ENCODE measurements at regions not wholly inside any gene's neighbourhood (a gene's known extent, or its start where the extent isn't known, plus 50 kb on each side); places are given as distances from the start of the nearest gene placed in this dataset.

DNA sequence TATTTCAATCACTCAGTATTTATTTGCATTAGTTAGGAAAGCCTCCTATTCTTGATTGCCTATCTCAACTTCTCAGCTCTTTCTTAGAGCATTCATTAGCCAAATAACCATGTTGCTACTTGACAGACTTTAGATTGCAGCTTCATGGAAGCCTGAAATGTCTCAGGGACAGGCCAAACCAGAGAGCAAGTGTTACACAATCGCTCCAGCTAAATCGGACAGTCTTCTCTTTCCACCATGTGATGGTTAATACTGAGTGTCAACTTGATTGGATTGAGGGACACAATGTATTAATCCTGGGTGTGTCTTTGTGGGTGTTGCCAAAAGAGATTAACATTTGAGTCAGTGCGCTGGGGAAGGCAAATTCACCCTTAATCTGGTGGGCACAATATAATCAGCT lies 106.5 kb upstream of the DRD2 start:
- no peak for DNase-seq (ENCODE audit: low read depth, low spot score)

- DNase-seq (ENCODE audit: low read depth, low spot score): no peak
Measured at GRCh38 chr11:113579292-113579940, 104.2 kb upstream of the DRD2 start.

DNA sequence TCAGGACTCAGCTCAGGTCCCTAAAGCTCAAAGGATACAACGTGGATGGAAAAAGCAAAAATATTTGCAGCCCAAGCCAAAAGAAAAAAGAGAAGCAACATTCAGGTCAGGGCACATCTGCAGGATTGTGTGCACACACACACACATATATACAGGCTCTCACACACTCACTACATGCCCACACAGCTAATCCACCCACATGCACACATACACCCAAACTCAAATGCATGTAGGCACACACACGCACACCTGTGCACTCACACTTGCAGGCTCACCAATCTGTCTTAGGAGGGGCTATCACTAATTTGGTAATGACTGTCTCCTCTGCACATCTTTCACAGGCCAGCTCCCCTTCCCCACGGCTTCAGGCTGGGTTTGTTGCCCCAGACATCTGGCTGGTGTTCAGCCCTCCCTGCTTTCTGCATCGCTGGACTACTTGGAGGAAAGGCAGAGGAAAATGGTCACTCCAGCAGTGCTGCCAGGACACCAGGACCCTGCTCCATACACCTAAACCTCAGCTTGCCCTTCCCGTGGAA lies 103.6 kb upstream of the DRD2 start:
- no peak for DNase-seq (ENCODE audit: low read depth, low spot score)

DNA sequence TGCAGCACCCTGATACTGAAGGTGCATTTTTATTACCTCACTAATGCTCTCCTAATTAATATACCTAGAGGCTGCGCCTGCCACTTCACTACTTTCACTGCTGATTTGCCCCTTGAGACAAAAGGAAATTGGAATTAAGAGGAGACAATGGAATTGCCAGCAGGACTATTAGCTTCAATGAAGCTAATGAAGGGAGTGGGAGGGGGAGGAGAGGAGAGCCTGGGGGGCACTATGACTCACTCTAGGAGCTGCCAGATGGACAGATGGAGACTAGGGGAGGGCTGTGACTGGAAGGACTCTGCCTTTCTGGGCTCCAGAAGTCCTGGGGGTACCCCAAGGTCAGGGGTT lies 102.8 kb upstream of the DRD2 start:
- no peak for DNase-seq (ENCODE audit: low read depth, low spot score)

- DNase-seq (ENCODE audit: low read depth, low spot score): no peak
Measured at GRCh38 chr11:113577356-113578032, 102.3 kb upstream of the DRD2 start.

GRCh38 chr11:113574586-113574985 lies 99.4 kb upstream of the DRD2 start:
- no peak for DNase-seq (ENCODE audit: low read depth, low spot score)

DNA sequence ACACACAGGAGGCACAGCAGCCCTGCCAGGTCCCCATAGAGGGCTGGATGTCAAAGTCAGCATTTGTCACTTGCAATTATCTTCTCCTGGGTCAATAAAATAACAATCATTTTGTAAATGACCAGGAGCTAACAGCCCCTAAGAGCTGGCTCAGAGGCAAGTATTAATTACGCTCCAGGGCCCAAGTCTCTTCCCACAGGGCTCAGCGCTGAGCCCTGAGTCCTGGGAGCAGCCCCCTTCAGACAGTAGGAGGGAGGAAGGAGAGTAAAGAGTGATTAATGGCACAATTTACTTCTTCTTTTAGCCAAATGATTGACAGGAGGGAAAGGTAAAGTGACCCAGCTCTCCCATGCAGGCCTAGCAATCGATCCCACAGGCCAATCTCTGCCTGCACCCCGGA lies 99.0 kb upstream of the DRD2 start:
- DNase-seq (ENCODE audit: low read depth, low spot score): no peak

DNA sequence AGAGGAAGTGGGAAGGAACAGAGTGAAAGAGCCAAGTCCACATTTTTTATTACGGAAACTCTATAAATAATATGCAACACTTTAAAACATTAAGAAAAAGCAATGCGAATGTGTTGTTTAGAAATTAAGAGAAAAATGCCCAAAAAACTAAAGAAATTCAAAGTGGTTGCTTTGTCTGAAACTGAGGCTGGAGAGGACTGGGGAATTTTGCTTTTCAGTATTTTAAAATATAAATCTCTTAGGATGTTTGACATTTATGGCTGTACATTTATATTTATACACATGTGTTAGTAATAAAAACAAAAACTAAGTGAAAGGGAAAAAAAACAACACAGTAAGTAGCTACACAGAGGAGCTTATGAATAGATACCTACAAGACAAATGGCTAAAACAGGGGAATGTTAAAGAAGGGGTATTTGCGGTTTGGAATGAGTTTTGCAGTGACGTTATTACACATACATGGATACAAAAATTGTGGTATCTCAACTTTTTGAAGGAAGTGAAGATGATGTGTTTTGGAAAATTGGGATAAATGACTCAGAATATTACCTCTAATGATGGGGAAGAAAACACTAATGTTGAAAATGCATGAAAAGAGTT lies 97.0 kb upstream of the DRD2 start:
- DNase-seq (ENCODE audit: low read depth, low spot score): no peak

DNA sequence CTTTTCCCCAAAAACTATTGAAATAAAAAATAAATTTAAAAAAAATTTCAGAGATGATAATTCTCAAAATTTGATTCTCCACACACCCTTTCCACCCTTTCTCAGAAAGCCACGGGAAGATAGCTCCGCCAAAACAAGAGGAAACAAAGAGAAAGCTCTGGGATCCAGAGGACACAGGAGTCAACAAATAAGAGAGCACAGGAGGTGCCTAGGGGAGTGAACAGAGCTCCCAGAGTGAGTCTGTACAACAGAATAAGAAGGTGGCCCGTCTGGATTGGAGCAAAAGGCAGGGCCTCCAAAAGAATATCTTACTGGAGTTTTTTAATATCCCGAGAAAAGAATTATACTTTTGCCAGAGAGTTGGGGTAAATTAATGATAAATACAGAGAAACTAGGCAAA lies 96.3 kb upstream of the DRD2 start:
- DNase-seq (ENCODE audit: low read depth, low spot score): no peak

DNA sequence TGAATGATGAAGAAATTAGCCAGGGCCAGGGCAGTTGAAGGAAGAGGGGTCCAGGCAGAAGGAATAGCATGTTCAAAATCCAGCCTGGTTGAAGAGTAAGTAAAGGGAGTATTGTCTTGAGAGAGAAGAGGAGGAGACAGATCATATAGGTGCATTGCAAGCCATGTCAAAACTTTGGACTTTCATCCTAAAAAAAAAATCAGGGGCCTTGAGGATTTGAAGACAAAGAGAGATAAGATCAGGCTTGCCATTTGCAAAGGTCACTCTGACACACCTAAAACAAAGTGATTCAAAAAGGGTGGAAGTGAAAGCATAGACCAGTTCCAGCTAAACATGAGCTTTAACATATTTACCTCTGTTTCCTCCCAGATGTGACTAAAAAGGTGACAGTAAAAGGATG lies 95.7 kb upstream of the DRD2 start:
- no peak for DNase-seq (ENCODE audit: low read depth, low spot score)

GRCh38 chr11:113569391-113569790 lies 94.2 kb upstream of the DRD2 start:
- DNase-seq (ENCODE audit: low read depth, low spot score): no peak

GRCh38 chr11:113568566-113568965 lies 93.4 kb upstream of the DRD2 start:
- DNase-seq (ENCODE audit: low read depth, low spot score): no peak

GRCh38 chr11:113567867-113568544 lies 92.8 kb upstream of the DRD2 start:
- DNase-seq (ENCODE audit: low read depth, low spot score): no peak

DNA sequence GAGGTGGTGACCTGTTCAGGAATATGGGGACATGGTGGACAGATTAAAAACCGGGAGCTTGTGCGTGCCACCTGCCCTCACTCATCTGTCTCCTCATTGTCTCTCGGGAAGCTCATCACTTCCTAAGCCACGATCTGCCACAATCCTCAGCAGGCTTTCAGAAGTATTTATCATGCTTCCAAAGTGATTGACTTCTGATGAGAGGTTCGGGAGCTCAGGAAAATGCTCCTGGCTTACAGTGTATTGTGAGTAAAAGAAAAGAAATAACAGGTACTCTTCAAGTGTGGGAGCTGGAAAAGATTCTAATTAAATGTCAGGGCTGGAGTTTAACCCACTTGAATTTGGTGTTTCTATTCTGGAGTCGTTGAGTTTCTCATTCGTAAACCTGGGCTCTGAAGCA lies 91.9 kb upstream of the DRD2 start:
- DNase-seq (ENCODE audit: low read depth, low spot score): no peak

DNA sequence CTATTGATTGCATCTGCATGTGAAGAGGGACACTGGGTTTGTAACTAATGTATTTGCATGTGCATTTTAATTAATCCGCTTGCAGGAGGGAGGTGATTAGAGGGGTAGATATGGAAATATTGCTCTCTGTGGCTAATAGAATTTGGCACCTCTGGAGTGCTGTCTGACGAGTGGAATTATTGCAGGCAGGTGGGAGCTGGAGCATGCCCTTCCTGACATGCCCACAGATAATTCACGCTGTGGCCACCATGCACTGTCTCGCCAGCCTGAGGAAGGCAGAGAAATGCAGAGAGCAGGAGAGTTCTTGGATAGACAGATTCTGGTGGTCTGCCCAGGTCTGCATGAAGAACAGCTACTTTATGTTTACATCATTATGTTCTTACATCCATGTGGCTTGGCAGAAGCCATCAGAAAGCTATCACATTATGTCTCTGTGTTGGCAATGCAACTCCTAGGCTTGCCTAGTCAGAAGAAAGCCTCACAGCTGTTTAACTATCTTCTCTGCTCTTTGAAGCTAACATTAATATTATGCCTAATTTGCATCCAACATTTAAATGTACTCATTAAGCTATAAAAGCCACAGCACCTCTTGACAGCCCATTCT lies 89.4 kb upstream of the DRD2 start:
- DNase-seq (ENCODE audit: low read depth, low spot score): no peak

DNA sequence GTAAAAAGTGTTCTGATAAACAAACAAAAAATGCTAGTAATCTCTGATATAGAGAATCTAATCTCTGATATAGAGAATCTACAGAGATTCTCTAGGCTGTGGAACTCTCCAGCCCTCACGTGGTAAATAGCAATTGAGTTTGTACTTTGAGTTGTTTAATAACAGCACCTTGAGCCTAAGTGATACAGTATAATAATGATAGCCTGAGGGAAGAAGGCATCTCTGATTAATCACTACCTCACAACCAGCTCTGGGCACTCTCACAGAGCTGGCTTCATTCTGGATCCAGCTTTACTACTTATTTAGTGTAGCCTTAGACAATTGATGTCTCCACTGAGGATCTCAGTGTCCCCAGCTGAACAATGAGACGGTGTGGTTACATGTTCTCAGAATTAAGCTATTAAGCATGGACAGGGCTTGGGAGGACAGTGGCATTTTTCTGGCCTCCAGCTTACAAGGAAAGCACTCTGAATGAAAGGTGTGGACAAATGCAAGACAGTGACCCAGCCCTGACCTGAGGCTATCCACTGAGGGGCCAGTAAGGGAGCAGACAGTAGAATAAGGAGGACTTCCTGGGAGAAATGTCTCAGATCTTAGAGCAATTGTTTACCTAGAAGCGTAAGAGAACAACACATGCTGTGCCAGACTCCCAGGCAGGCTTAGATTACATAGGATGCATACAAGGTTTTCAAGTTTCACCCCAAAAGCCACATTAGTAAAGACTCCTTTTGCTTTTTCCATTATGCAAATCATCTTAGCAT lies 88.7 kb upstream of the DRD2 start:
- DNase-seq (ENCODE audit: low read depth, low spot score): no peak

DNA sequence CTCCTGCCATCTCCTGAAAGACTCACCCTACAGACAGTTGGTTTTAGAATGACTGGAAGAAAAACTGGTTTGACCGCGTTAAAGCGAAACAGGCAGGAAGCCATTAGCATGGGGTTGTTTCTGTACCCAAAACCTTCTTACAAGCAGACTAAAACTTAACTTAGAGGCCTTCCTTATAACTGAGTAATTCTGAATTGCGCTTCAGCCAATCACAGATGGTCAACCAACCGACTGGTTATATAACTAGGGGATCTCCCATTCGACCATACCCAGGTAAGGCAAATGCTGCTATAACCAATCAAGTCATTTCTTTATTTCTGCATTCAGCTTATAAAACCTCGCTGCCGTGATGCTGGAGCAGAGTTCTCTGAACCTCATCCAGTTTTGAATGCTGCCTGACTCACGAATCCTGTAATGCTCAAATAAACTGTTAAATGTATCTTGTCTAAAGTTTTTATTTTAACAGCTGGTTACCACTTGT lies 87.8 kb upstream of the DRD2 start:
- DNase-seq (ENCODE audit: low read depth, low spot score): no peak

DNA sequence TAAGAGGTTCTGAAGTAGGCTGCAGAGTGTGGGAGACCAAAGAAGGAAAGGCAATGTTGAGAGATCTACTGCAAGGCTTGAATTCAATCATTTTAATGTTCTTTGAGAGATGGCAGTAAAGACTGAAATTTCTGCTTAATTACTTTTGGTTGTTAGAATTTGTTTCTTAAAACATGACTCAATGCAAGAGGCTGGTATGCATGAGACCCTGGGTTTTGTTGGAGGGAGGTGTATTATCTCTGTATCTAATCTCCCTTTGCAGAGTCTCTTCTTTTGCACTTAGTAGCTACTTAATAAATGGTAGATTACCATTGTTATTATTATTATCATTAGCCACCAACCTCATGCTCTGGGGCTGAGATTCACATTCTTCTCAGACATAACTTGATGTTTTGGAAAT lies 87.4 kb upstream of the DRD2 start:
- DNase-seq (ENCODE audit: low read depth, low spot score): no peak

- no peak for DNase-seq (ENCODE audit: low read depth, low spot score)
Measured at GRCh38 chr11:113557926-113558325, 82.7 kb upstream of the DRD2 start.

- no peak for DNase-seq (ENCODE audit: low read depth, low spot score)
Measured at GRCh38 chr11:113556036-113556435, 80.8 kb upstream of the DRD2 start.

- DNase-seq (ENCODE audit: low read depth, low spot score): no peak
Measured at GRCh38 chr11:113555071-113555619, 79.9 kb upstream of the DRD2 start.
